ENCODE measurements at regions not wholly inside any gene's neighbourhood (a gene's known extent, or its start where the extent isn't known, plus 50 kb on each side); places are given as distances from the start of the nearest gene placed in this dataset.

- no peak for TF ChIP-seq CTCF (IDR thresholded peaks at IDR 0.05; ENCODE audit: low read depth, low read length)
- Histone ChIP-seq H3K9me3 (ENCODE audit: low read depth) (no peaks in the 10 kb centered on the region), H3K27ac (no peak overlapping the region), H3K4me3 (no peak overlapping the region), H3K36me3 (no peaks in the 10 kb centered on the region), H3K4me1 (ENCODE audit: low read depth) (no peaks in the 10 kb centered on the region), H3K27me3 (no peaks in the 10 kb centered on the region)
- no peak for DNase-seq (ENCODE audit: low read depth in 1 of 2, low spot score in 1 of 2)
Measured at GRCh38 chr6:154570505-154570904, 60.0 kb upstream of the CNKSR3 start.

GRCh38 chr6:154572556-154572955 is 62.1 kb upstream of the CNKSR3 start:
- no peak for TF ChIP-seq CTCF (IDR thresholded peaks at IDR 0.05; ENCODE audit: low read depth, low read length)
- Histone ChIP-seq H3K27ac (no peak overlapping the region), H3K27me3 (no peaks in the 10 kb centered on the region), H3K4me1 (ENCODE audit: low read depth) (no peaks in the 10 kb centered on the region), H3K36me3 (no peaks in the 10 kb centered on the region), H3K4me3 (no peak overlapping the region), H3K9me3 (ENCODE audit: low read depth) (no peaks in the 10 kb centered on the region)
- DNase-seq (ENCODE audit: low read depth in 1 of 2, low spot score in 1 of 2), result no peak

- Histone ChIP-seq H3K27me3 (no peaks in the 10 kb centered on the region), H3K27ac (no peak overlapping the region), H3K9me3 (ENCODE audit: low read depth) (no peaks in the 10 kb centered on the region), H3K4me3 (no peak overlapping the region), H3K36me3 (no peaks in the 10 kb centered on the region), H3K4me1 (ENCODE audit: low read depth) (no peaks in the 10 kb centered on the region)
- no peak for DNase-seq (ENCODE audit: low read depth in 1 of 2, low spot score in 1 of 2)
- TF ChIP-seq CTCF (IDR thresholded peaks at IDR 0.05; ENCODE audit: low read depth, low read length), result no peak
Measured at GRCh38 chr6:154578004-154578559, 67.6 kb upstream of the CNKSR3 start.

- TF ChIP-seq CTCF (IDR thresholded peaks at IDR 0.05; ENCODE audit: low read depth, low read length), result no peak
- peak in 1 of 2 donors; percentile 8 for DNase-seq (ENCODE audit: low read depth in 1 of 2, low spot score in 1 of 2)
- Histone ChIP-seq H3K36me3 (no peaks in the 10 kb centered on the region), H3K4me3 (no peak overlapping the region), H3K4me1 (ENCODE audit: low read depth) (no peaks in the 10 kb centered on the region), H3K27me3 (no peaks in the 10 kb centered on the region), H3K27ac (no peak overlapping the region), H3K9me3 (ENCODE audit: low read depth) (no peaks in the 10 kb centered on the region)
Measured at GRCh38 chr6:154579046-154579445, 68.6 kb upstream of the CNKSR3 start.

GRCh38 chr6:154579485-154579884 is 69.0 kb upstream of the CNKSR3 start:
- TF ChIP-seq CTCF (IDR thresholded peaks at IDR 0.05; ENCODE audit: low read depth, low read length), result no peak
- DNase-seq (ENCODE audit: low read depth in 1 of 2, low spot score in 1 of 2), result no peak
- no peak overlapping the region for H3K27ac ChIP-seq
- H3K9me3 ChIP-seq (ENCODE audit: low read depth), result no peaks in the 10 kb centered on the region
- H3K36me3 ChIP-seq, result no peaks in the 10 kb centered on the region
- no peaks in the 10 kb centered on the region for H3K27me3 ChIP-seq
- H3K4me1 ChIP-seq (ENCODE audit: low read depth), result no peaks in the 10 kb centered on the region
- H3K4me3 ChIP-seq, result no peak overlapping the region

All from cardiac muscle cell (in vitro differentiated cells and primary cell).